HEK293 (cell line): ENCODE measurements at regions not wholly inside any gene's neighbourhood (a gene's known extent, or its start where the extent isn't known, plus 50 kb on each side); places are given as distances from the start of the nearest gene placed in this dataset.

Experiments
- CTCF ChIA-PET: fragments of 350-600 bp; formaldehyde crosslinking; extraction: SDS; loops from one replicate; lab custom pipeline; 2021; ENCODE audit warnings: antibody characterized with exemption; lab: Yijun Ruan, JAX
- POLR2A ChIA-PET: fragments of 300-600 bp; formaldehyde crosslinking; extraction: SDS; loops from one replicate; lab custom pipeline; 2020; ENCODE audit warnings: antibody characterized with exemption, inconsistent platforms; lab: Yijun Ruan, JAX
- H3K27ac ChIP-seq: fragments of 200-500 bp; sonication (Bioruptor generic); 2 replicates; pipeline ENCODE4 v1.5.1; 2014; ENCODE audit warnings: low read depth, low read length, control low read depth, inconsistent platforms; ENCODE audit errors: extremely low read depth
- H3K36me3 ChIP-seq, 2 experiments: fragments of 200-500 bp in 1 of 2; sonication (Bioruptor generic) in 1 of 2; 1 replicate in 1 of 2; 2 replicates in 1 of 2; pipeline ENCODE4 v1.5.1; 2014 to 2017; ENCODE audit warnings: inconsistent platforms in 2 of 2, low read length in 2 of 2; ENCODE audit not compliant: control insufficient read depth in 2 of 2, insufficient read depth in 1 of 2
- H3K4me1 ChIP-seq: fragments of 200-500 bp; sonication (Bioruptor generic); 2 replicates; pipeline ENCODE4 v1.5.1; 2014; ENCODE audit warnings: mild to moderate bottlenecking, low read length, inconsistent platforms; ENCODE audit not compliant: control insufficient read depth, insufficient read depth
- H3K4me3 ChIP-seq: 2 replicates; pipeline ENCODE4 v1.5.1; 2011; ENCODE audit warnings: low read depth, mild to moderate bottlenecking, control low read depth, low read length, moderate library complexity
- H3K9me3 ChIP-seq: fragments of 200-500 bp; sonication (Bioruptor generic); 2 replicates; pipeline ENCODE4 v1.5.1; 2014; ENCODE audit warnings: low read depth, low read length, inconsistent platforms; ENCODE audit not compliant: control insufficient read depth, insufficient read depth
- EGR2 ChIP-seq: fragments of 450-650 bp; formaldehyde crosslinking; IDR thresholded peaks from 2 replicates; pipeline ENCODE4 v1.5.1; 2016; ENCODE audit warnings: low read depth, missing biosample characterization, missing genetic modification characterization
- SP3 ChIP-seq: fragments of 450-650 bp; formaldehyde crosslinking; IDR thresholded peaks from 2 replicates; pipeline ENCODE4 v1.5.1; 2016; ENCODE audit warnings: missing biosample characterization, missing genetic modification characterization
- ZFP3 ChIP-seq: fragments of 450-650 bp; formaldehyde crosslinking; IDR thresholded peaks from 2 replicates; pipeline ENCODE4 v1.5.1; 2016; ENCODE audit warnings: low read depth, missing biosample characterization, missing genetic modification characterization
- ZNF221 ChIP-seq: fragments of 450-650 bp; formaldehyde crosslinking; IDR thresholded peaks from 2 replicates; pipeline ENCODE4 v1.5.1; 2017; ENCODE audit warnings: missing biosample characterization, missing genetic modification characterization, borderline replicate concordance
- ZNF274 ChIP-seq, 2 experiments: fragments of 200-500 bp in 1 of 2; fragments of 450-650 bp in 1 of 2; sonication (Bioruptor generic) in 1 of 2; formaldehyde crosslinking in 1 of 2; IDR thresholded peaks; 2 replicates each; pipeline versions ENCODE4 v1.5.1 to v1.6.1; 2014 to 2016; ENCODE audit warnings: borderline replicate concordance in 1 of 2, inconsistent platforms in 1 of 2, low read length in 1 of 2, missing biosample characterization in 1 of 2, missing genetic modification characterization in 1 of 2
- ZNF302 ChIP-seq: fragments of 450-650 bp; formaldehyde crosslinking; IDR thresholded peaks from 2 replicates; pipeline ENCODE4 v1.5.1; 2016; ENCODE audit warnings: missing biosample characterization, missing genetic modification characterization, low read depth
- ZNF350 ChIP-seq: fragments of 450-650 bp; formaldehyde crosslinking; IDR thresholded peaks from 2 replicates; pipeline ENCODE4 v1.5.0; 2017; ENCODE audit warnings: missing biosample characterization, mild to moderate bottlenecking, missing genetic modification characterization
- ZNF354C ChIP-seq: fragments of 450-650 bp; formaldehyde crosslinking; IDR thresholded peaks from 2 replicates; pipeline ENCODE4 v1.5.1; 2016; ENCODE audit warnings: missing biosample characterization, missing genetic modification characterization, low read depth, borderline replicate concordance
- ZNF366 ChIP-seq: fragments of 450-650 bp; formaldehyde crosslinking; conservative IDR thresholded peaks from 2 replicates; pipeline ENCODE4 v1.5.1; 2016; ENCODE audit warnings: missing biosample characterization, missing genetic modification characterization
- ZNF394 ChIP-seq: fragments of 450-650 bp; formaldehyde crosslinking; IDR thresholded peaks from 2 replicates; pipeline ENCODE4 v1.5.1; 2016; ENCODE audit warnings: missing biosample characterization, missing genetic modification characterization, mild to moderate bottlenecking, moderate library complexity, borderline replicate concordance
- ZNF664 ChIP-seq: fragments of 450-650 bp; formaldehyde crosslinking; IDR thresholded peaks from 2 replicates; pipeline ENCODE4 v1.5.1; 2016; ENCODE audit warnings: missing biosample characterization, missing genetic modification characterization
- ZNF701 ChIP-seq: fragments of 450-650 bp; formaldehyde crosslinking; IDR thresholded peaks from 2 replicates; pipeline ENCODE4 v1.5.1; 2016; ENCODE audit warnings: missing biosample characterization, missing genetic modification characterization
- ZNF776 ChIP-seq: fragments of 450-650 bp; formaldehyde crosslinking; IDR thresholded peaks from 2 replicates; pipeline ENCODE4 v1.5.0; 2017; ENCODE audit warnings: missing biosample characterization, missing genetic modification characterization, borderline replicate concordance
- ZNF792 ChIP-seq: fragments of 450-650 bp; formaldehyde crosslinking; IDR thresholded peaks from 2 replicates; pipeline ENCODE4 v1.5.1; 2016; ENCODE audit warnings: missing biosample characterization, missing genetic modification characterization
- ZSCAN23 ChIP-seq: fragments of 450-650 bp; formaldehyde crosslinking; IDR thresholded peaks from 2 replicates; pipeline ENCODE4 v1.5.1; 2016; ENCODE audit warnings: missing biosample characterization, missing genetic modification characterization
- ZXDB ChIP-seq: fragments of 450-650 bp; formaldehyde crosslinking; IDR thresholded peaks from 2 replicates; pipeline ENCODE4 v1.5.1; 2016; ENCODE audit warnings: missing biosample characterization, missing genetic modification characterization
- TF ChIP-seq, protein P1 (sequence below): fragments of 450-650 bp; formaldehyde crosslinking; IDR thresholded peaks from 2 replicates; pipeline ENCODE4 v1.5.1; 2017; ENCODE audit warnings: missing biosample characterization, missing genetic modification characterization
- TF ChIP-seq, protein P2 (sequence below): fragments of 450-650 bp; formaldehyde crosslinking; IDR thresholded peaks from 2 replicates; pipeline ENCODE4 v1.5.1; 2016; ENCODE audit warnings: missing biosample characterization, missing genetic modification characterization
- TF ChIP-seq, protein P3 (sequence below): fragments of 450-650 bp; formaldehyde crosslinking; IDR thresholded peaks from 2 replicates; pipeline ENCODE4 v1.5.1; 2017; ENCODE audit warnings: missing biosample characterization, missing genetic modification characterization
- TF ChIP-seq, protein P4 (sequence below): fragments of 450-650 bp; formaldehyde crosslinking; IDR thresholded peaks from 2 replicates; pipeline ENCODE4 v1.5.1; 2017; ENCODE audit warnings: missing biosample characterization, missing genetic modification characterization

DNA sequence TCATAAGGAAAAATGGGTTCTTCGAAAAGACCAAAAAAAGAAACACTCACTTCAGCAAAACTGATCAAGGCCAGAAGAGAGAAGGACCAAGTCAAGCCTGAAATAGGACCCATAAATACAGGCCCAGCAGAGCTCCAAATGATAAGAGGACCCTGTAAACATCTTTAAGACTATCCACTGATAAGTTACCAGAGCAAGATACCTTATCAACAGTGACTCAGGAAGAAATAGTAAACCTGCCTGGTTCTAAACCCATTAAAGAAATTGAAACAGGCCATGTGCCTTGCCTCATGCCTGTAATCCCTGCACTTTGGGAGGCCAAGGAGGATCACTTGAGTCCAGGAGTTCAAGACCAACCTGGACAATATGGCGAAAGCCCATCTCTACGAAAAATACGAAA lies 81.8 kb upstream of the ERRFI1 start:
- Histone ChIP-seq H3K4me1 (no peaks in the 10 kb centered on the region), H3K27ac (no peak overlapping the region), H3K9me3 (no peaks in the 10 kb centered on the region), H3K36me3 (no peaks in the 10 kb centered on the region), H3K4me3 (no peak overlapping the region)
- POLR2A ChIA-PET: no interaction called here
- CTCF ChIA-PET: interaction anchor here (0.9 kb wide), 1 partner anchor 10 kb away, joined by 3 read pairs; no protein-coding TSS in a partner anchor
- no peak for TF ChIP-seq ZNF366
- TF ChIP-seq, protein P1, sequence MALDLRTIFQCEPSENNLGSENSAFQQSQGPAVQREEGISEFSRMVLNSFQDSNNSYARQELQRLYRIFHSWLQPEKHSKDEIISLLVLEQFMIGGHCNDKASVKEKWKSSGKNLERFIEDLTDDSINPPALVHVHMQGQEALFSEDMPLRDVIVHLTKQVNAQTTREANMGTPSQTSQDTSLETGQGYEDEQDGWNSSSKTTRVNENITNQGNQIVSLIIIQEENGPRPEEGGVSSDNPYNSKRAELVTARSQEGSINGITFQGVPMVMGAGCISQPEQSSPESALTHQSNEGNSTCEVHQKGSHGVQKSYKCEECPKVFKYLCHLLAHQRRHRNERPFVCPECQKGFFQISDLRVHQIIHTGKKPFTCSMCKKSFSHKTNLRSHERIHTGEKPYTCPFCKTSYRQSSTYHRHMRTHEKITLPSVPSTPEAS (tag by site-specific recombination): no peak
- TF ChIP-seq ZNF354C (tag by site-specific recombination): no peak
- TF ChIP-seq, protein P2, sequence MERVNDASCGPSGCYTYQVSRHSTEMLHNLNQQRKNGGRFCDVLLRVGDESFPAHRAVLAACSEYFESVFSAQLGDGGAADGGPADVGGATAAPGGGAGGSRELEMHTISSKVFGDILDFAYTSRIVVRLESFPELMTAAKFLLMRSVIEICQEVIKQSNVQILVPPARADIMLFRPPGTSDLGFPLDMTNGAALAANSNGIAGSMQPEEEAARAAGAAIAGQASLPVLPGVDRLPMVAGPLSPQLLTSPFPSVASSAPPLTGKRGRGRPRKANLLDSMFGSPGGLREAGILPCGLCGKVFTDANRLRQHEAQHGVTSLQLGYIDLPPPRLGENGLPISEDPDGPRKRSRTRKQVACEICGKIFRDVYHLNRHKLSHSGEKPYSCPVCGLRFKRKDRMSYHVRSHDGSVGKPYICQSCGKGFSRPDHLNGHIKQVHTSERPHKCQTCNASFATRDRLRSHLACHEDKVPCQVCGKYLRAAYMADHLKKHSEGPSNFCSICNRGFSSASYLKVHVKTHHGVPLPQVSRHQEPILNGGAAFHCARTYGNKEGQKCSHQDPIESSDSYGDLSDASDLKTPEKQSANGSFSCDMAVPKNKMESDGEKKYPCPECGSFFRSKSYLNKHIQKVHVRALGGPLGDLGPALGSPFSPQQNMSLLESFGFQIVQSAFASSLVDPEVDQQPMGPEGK (tag by site-specific recombination): no peak
- no peak for TF ChIP-seq ZSCAN23 (tag by site-specific recombination)
- TF ChIP-seq, protein P3, sequence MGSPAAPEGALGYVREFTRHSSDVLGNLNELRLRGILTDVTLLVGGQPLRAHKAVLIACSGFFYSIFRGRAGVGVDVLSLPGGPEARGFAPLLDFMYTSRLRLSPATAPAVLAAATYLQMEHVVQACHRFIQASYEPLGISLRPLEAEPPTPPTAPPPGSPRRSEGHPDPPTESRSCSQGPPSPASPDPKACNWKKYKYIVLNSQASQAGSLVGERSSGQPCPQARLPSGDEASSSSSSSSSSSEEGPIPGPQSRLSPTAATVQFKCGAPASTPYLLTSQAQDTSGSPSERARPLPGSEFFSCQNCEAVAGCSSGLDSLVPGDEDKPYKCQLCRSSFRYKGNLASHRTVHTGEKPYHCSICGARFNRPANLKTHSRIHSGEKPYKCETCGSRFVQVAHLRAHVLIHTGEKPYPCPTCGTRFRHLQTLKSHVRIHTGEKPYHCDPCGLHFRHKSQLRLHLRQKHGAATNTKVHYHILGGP (tag by site-specific recombination): no peak
- TF ChIP-seq ZNF792: no peak
- TF ChIP-seq, protein P4, sequence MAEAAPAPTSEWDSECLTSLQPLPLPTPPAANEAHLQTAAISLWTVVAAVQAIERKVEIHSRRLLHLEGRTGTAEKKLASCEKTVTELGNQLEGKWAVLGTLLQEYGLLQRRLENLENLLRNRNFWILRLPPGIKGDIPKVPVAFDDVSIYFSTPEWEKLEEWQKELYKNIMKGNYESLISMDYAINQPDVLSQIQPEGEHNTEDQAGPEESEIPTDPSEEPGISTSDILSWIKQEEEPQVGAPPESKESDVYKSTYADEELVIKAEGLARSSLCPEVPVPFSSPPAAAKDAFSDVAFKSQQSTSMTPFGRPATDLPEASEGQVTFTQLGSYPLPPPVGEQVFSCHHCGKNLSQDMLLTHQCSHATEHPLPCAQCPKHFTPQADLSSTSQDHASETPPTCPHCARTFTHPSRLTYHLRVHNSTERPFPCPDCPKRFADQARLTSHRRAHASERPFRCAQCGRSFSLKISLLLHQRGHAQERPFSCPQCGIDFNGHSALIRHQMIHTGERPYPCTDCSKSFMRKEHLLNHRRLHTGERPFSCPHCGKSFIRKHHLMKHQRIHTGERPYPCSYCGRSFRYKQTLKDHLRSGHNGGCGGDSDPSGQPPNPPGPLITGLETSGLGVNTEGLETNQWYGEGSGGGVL (tag by site-specific recombination): no peak
- no peak for TF ChIP-seq EGR2 (tag by site-specific recombination)
- no peak for TF ChIP-seq ZNF350
- TF ChIP-seq ZNF302 (tag by site-specific recombination): no peak
- TF ChIP-seq SP3: no peak
- no peak for TF ChIP-seq ZFP3
- TF ChIP-seq ZNF394 (tag by site-specific recombination): no peak
- TF ChIP-seq ZNF274 (IDR thresholded peaks at IDR 0.05; ENCODE audit: low read length): no peak
- no peak for TF ChIP-seq ZNF274 (tag by site-specific recombination; IDR thresholded peaks at IDR 0.05; ENCODE audit: borderline replicate concordance)
- TF ChIP-seq ZNF776: no peak
- TF ChIP-seq ZNF221 (tag by site-specific recombination): no peak
- TF ChIP-seq ZNF701 (tag by site-specific recombination): no peak
- TF ChIP-seq ZNF664 (tag by site-specific recombination): no peak
- no peak for TF ChIP-seq ZXDB (tag by site-specific recombination)
- TF ChIP-seq, all 188 proteins: peak for 0
